ENCODE measurements at regions not wholly inside any gene's neighbourhood (a gene's known extent, or its start where the extent isn't known, plus 50 kb on each side); places are given as distances from the start of the nearest gene placed in this dataset.

DNA sequence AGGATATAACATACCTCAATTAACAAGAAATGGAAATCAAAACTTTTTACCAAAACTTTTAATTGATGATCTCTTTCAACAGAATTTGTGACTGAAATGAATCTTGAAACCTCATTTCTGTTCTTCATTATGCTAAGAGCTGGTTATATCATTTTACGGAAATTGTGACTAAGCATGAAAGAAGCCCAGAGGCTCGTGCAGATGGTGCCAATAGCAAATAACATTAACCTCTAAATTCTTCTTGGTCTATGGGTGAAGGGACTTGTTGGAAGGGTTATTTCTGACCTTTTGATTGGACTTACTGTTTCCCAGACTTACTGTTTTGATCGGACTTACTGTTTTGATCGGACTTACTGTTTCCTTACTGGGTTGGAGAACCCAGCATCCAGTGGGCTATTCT lies 435.6 kb downstream of the TDRD15 start:
- no peaks in the 10 kb centered on the region for H3K27me3 ChIP-seq (ENCODE audit: control insufficient read depth in 3 of 3, insufficient read depth in 3 of 3, low read depth in 1 of 3, low read length in 3 of 3)
- H2BK12ac ChIP-seq (ENCODE audit: low read length) = no peak overlapping the region
- H3K4me1 ChIP-seq (ENCODE audit: control insufficient read depth in 2 of 2, insufficient read depth in 1 of 2, low read depth in 1 of 2, low read length in 2 of 2) = no peaks in the 10 kb centered on the region
- H2AK5ac ChIP-seq (ENCODE audit: low read depth, low read length) = no peak overlapping the region
- H2BK5ac ChIP-seq (ENCODE audit: low read length) = no peak overlapping the region
- no peaks in the 10 kb centered on the region for H3K36me3 ChIP-seq (replicated peaks in 1 of 2; ENCODE audit: control insufficient read depth in 2 of 2, insufficient read depth in 2 of 2, low read length in 2 of 2)
- H3K4me2 ChIP-seq (ENCODE audit: insufficient read depth, low read length, poor library complexity, severe bottlenecking) = no peak overlapping the region
- no peak overlapping the region for H3K4me3 ChIP-seq (ENCODE audit: low read length in 2 of 2)
- no peak overlapping the region for H3K9ac ChIP-seq (ENCODE audit: low read depth, low read length, poor library complexity)
- no peak overlapping the region for H2BK120ac ChIP-seq (ENCODE audit: low read depth, low read length)
- no peak overlapping the region for H3K14ac ChIP-seq (ENCODE audit: low read length)
- no peak overlapping the region for H4K91ac ChIP-seq (ENCODE audit: low read depth, low read length, poor library complexity)
- WGBS, 2 donors (ENCODE audit: extremely low coverage in 2 of 2, insufficient read length in 2 of 2, insufficient replicate concordance in 1 of 2) = no CpG with 5 or more reads among the region's 4 CpGs
- H3K9me3 ChIP-seq (replicated peaks in 1 of 2; ENCODE audit: control insufficient read depth in 2 of 2, insufficient read depth in 1 of 2, low read depth in 1 of 2, low read length in 2 of 2) = peaks cover 0 to 2% of the 10 kb centered on the region in 2 donors
- no peak overlapping the region for H3K23ac ChIP-seq (ENCODE audit: low read depth, low read length, poor library complexity)
- H2AFZ ChIP-seq (ENCODE audit: low read length) = no peak overlapping the region
- H3K18ac ChIP-seq (ENCODE audit: low read length) = no peak overlapping the region
- no peak overlapping the region for H2BK15ac ChIP-seq (ENCODE audit: low read length)
- no peak for DNase-seq (ENCODE audit: low spot score)
- H4K8ac ChIP-seq (ENCODE audit: low read depth, low read length) = no peak overlapping the region
- no peak overlapping the region for H3K27ac ChIP-seq (replicated peaks; ENCODE audit: low read length)
- no peak overlapping the region for H3K4ac ChIP-seq (ENCODE audit: low read length)
- H3K79me1 ChIP-seq (ENCODE audit: low read depth, low read length) = no peaks in the 10 kb centered on the region

DNA sequence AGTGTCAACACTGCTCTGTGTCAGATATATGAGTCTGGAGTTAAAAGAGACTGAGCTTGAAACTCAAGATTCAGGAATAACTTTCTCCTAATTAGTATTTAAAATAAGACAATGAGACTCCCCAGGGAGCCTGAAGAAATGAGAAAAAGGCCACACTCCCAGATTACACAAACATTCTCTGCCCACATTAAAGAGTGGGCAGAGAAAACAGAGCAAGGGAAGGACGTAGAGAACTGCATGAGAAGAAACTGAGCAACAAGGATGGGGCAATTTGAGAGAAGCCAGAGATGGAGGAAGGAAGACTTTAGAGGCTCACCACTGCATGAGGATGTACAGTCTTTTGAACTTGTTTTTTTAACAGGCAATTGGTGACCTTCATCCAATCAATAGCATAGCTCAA lies 438.2 kb downstream of the TDRD15 start:
- Histone ChIP-seq H3K79me1 (ENCODE audit: low read depth, low read length) (no peaks in the 10 kb centered on the region), H3K14ac (ENCODE audit: low read length) (no peak overlapping the region), H3K27ac (replicated peaks; ENCODE audit: low read length) (no peak overlapping the region), H3K4me1 (ENCODE audit: control insufficient read depth in 2 of 2, insufficient read depth in 1 of 2, low read depth in 1 of 2, low read length in 2 of 2) (no peaks in the 10 kb centered on the region), H2BK15ac (ENCODE audit: low read length) (no peak overlapping the region), H2AK5ac (ENCODE audit: low read depth, low read length) (no peak overlapping the region), H3K23ac (ENCODE audit: low read depth, low read length, poor library complexity) (no peak overlapping the region), H3K18ac (ENCODE audit: low read length) (no peak overlapping the region), H3K27me3 (ENCODE audit: control insufficient read depth in 3 of 3, insufficient read depth in 3 of 3, low read depth in 1 of 3, low read length in 3 of 3) (no peaks in the 10 kb centered on the region), H3K4ac (ENCODE audit: low read length) (no peak overlapping the region), H3K9me3 (replicated peaks in 1 of 2; ENCODE audit: control insufficient read depth in 2 of 2, insufficient read depth in 1 of 2, low read depth in 1 of 2, low read length in 2 of 2) (no peaks in the 10 kb centered on the region), H2BK120ac (ENCODE audit: low read depth, low read length) (no peak overlapping the region), H3K4me3 (ENCODE audit: low read length in 2 of 2) (no peak overlapping the region), H4K8ac (ENCODE audit: low read depth, low read length) (no peak overlapping the region), H2BK5ac (ENCODE audit: low read length) (no peak overlapping the region), H3K9ac (ENCODE audit: low read depth, low read length, poor library complexity) (no peak overlapping the region), H2AFZ (ENCODE audit: low read length) (no peak overlapping the region), H2BK12ac (ENCODE audit: low read length) (no peak overlapping the region), H3K36me3 (replicated peaks in 1 of 2; ENCODE audit: control insufficient read depth in 2 of 2, insufficient read depth in 2 of 2, low read length in 2 of 2) (no peaks in the 10 kb centered on the region), H4K91ac (ENCODE audit: low read depth, low read length, poor library complexity) (no peak overlapping the region), H3K4me2 (ENCODE audit: insufficient read depth, low read length, poor library complexity, severe bottlenecking) (no peak overlapping the region)
- DNase-seq (ENCODE audit: low spot score) = no peak
- no CpG with 5 or more reads among the region's 1 CpG for WGBS, 2 donors (ENCODE audit: extremely low coverage in 2 of 2, insufficient read length in 2 of 2, insufficient replicate concordance in 1 of 2)

DNA sequence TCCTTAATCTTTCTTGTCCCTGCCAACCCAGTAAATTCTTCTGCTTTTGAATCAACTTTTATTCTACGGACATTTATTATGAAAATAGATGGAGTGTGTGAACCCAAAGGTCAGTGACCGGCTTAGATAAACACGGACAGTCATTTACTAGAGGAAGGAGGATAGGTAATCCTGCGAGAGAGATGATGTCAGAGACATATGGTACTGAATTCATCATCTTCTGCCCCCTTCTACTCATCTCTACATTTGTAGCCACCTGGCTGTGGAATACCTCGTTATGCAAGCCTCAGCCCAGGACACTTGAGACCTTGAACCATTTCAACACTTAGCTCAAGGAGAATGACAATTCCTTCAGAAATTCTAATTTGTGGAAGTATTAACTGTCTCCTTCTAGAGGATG lies 443.6 kb downstream of the TDRD15 start:
- H2BK12ac ChIP-seq (ENCODE audit: low read length) = no peak overlapping the region
- H2AFZ ChIP-seq (ENCODE audit: low read length) = no peak overlapping the region
- H4K91ac ChIP-seq (ENCODE audit: low read depth, low read length, poor library complexity) = no peak overlapping the region
- no peaks in the 10 kb centered on the region for H3K79me1 ChIP-seq (ENCODE audit: low read depth, low read length)
- H3K18ac ChIP-seq (ENCODE audit: low read length) = no peak overlapping the region
- no peak for DNase-seq (ENCODE audit: low spot score)
- H3K27ac ChIP-seq (replicated peaks; ENCODE audit: low read length) = no peak overlapping the region
- no peak overlapping the region for H2BK5ac ChIP-seq (ENCODE audit: low read length)
- H3K27me3 ChIP-seq (ENCODE audit: control insufficient read depth in 3 of 3, insufficient read depth in 3 of 3, low read depth in 1 of 3, low read length in 3 of 3) = no peaks in the 10 kb centered on the region
- H3K23ac ChIP-seq (ENCODE audit: low read depth, low read length, poor library complexity) = no peak overlapping the region
- H3K9ac ChIP-seq (ENCODE audit: low read depth, low read length, poor library complexity) = no peak overlapping the region
- no peaks in the 10 kb centered on the region for H3K36me3 ChIP-seq (replicated peaks in 1 of 2; ENCODE audit: control insufficient read depth in 2 of 2, insufficient read depth in 2 of 2, low read length in 2 of 2)
- H2BK120ac ChIP-seq (ENCODE audit: low read depth, low read length) = no peak overlapping the region
- H3K9me3 ChIP-seq (replicated peaks in 1 of 2; ENCODE audit: control insufficient read depth in 2 of 2, insufficient read depth in 1 of 2, low read depth in 1 of 2, low read length in 2 of 2) = no peaks in the 10 kb centered on the region
- H3K14ac ChIP-seq (ENCODE audit: low read length) = no peak overlapping the region
- no peak overlapping the region for H3K4me3 ChIP-seq (ENCODE audit: low read length in 2 of 2)
- H3K4me1 ChIP-seq (ENCODE audit: control insufficient read depth in 2 of 2, insufficient read depth in 1 of 2, low read depth in 1 of 2, low read length in 2 of 2) = peaks cover 0 to 4% of the 10 kb centered on the region in 2 donors
- no CpG with 5 or more reads among the region's 5 CpGs for WGBS, 2 donors (ENCODE audit: extremely low coverage in 2 of 2, insufficient read length in 2 of 2, insufficient replicate concordance in 1 of 2)
- no peak overlapping the region for H4K8ac ChIP-seq (ENCODE audit: low read depth, low read length)
- H3K4me2 ChIP-seq (ENCODE audit: insufficient read depth, low read length, poor library complexity, severe bottlenecking) = no peak overlapping the region
- H2AK5ac ChIP-seq (ENCODE audit: low read depth, low read length) = no peak overlapping the region
- H3K4ac ChIP-seq (ENCODE audit: low read length) = no peak overlapping the region
- no peak overlapping the region for H2BK15ac ChIP-seq (ENCODE audit: low read length)

DNA sequence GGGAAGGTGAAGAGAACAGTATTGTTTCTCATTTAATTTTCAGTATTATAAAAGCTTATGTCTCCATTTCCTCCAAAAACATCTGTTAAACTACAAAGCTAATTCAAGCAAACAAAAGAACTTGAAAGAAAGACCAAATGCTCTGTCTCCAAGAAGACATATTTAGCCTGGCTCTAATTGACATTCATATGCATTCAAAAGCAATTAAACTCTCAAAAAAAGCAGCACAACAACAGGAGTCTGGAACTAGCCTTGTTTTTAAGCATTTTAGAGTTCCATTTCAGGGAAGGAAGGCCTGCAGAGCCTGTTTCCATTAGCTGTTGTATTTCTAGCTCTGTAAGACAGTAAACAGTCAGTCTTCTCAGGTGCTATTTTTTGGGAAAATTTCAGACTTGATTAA lies 447.9 kb downstream of the TDRD15 start:
- no peak overlapping the region for H3K14ac ChIP-seq (ENCODE audit: low read length)
- no peak overlapping the region for H4K91ac ChIP-seq (ENCODE audit: low read depth, low read length, poor library complexity)
- no peak overlapping the region for H2AK5ac ChIP-seq (ENCODE audit: low read depth, low read length)
- no peak overlapping the region for H3K4me3 ChIP-seq (ENCODE audit: low read length in 2 of 2)
- no peak for DNase-seq (ENCODE audit: low spot score)
- H2BK120ac ChIP-seq (ENCODE audit: low read depth, low read length) = no peak overlapping the region
- H2AFZ ChIP-seq (ENCODE audit: low read length) = no peak overlapping the region
- no peak overlapping the region for H2BK12ac ChIP-seq (ENCODE audit: low read length)
- H3K4ac ChIP-seq (ENCODE audit: low read length) = no peak overlapping the region
- no peak overlapping the region for H3K4me2 ChIP-seq (ENCODE audit: insufficient read depth, low read length, poor library complexity, severe bottlenecking)
- no peak overlapping the region for H3K9ac ChIP-seq (ENCODE audit: low read depth, low read length, poor library complexity)
- H3K4me1 ChIP-seq (ENCODE audit: control insufficient read depth in 2 of 2, insufficient read depth in 1 of 2, low read depth in 1 of 2, low read length in 2 of 2) = peaks cover 0 to 4% of the 10 kb centered on the region in 2 donors
- H3K23ac ChIP-seq (ENCODE audit: low read depth, low read length, poor library complexity) = no peak overlapping the region
- no peak overlapping the region for H4K8ac ChIP-seq (ENCODE audit: low read depth, low read length)
- no peaks in the 10 kb centered on the region for H3K27me3 ChIP-seq (ENCODE audit: control insufficient read depth in 3 of 3, insufficient read depth in 3 of 3, low read depth in 1 of 3, low read length in 3 of 3)
- H3K36me3 ChIP-seq (replicated peaks in 1 of 2; ENCODE audit: control insufficient read depth in 2 of 2, insufficient read depth in 2 of 2, low read length in 2 of 2) = no peaks in the 10 kb centered on the region
- no peaks in the 10 kb centered on the region for H3K79me1 ChIP-seq (ENCODE audit: low read depth, low read length)
- H3K9me3 ChIP-seq (replicated peaks in 1 of 2; ENCODE audit: control insufficient read depth in 2 of 2, insufficient read depth in 1 of 2, low read depth in 1 of 2, low read length in 2 of 2) = no peaks in the 10 kb centered on the region
- no peak overlapping the region for H2BK15ac ChIP-seq (ENCODE audit: low read length)
- no peak overlapping the region for H3K18ac ChIP-seq (ENCODE audit: low read length)
- no peak overlapping the region for H3K27ac ChIP-seq (replicated peaks; ENCODE audit: low read length)
- no peak overlapping the region for H2BK5ac ChIP-seq (ENCODE audit: low read length)
